TTC549 (cell line): ENCODE measurements at regions not wholly inside any gene's neighbourhood (a gene's known extent, or its start where the extent isn't known, plus 50 kb on each side); places are given as distances from the start of the nearest gene placed in this dataset.
"Not testable (repeated sequence)": the region's sequence is repeated elsewhere in the genome, so short reads cannot be mapped to it uniquely, and the experiment has no call there.

Experiments used
- FAIRE-seq: peaks from 2 replicates; lab custom pipeline; 2012; peaks lifted over from hg19 to GRCh38; lab: Jason Lieb, UNC

GRCh38 chr13:108077284-108077683 is 138.1 kb downstream of the LIG4 start:
- FAIRE-seq: no peak

GRCh38 chr13:108074429-108074828 is 140.9 kb downstream of the LIG4 start:
- not testable (repeated sequence) for FAIRE-seq

- no peak for FAIRE-seq
Measured at GRCh38 chr13:108070925-108071324, 144.4 kb downstream of the LIG4 start.

- no peak for FAIRE-seq
Measured at GRCh38 chr13:108070491-108070890, 144.8 kb downstream of the LIG4 start.

GRCh38 chr13:108069521-108070210 is 145.7 kb downstream of the LIG4 start:
- FAIRE-seq: no peak

GRCh38 chr13:108064372-108064771 is 151.0 kb downstream of the LIG4 start:
- not testable (repeated sequence) for FAIRE-seq

- FAIRE-seq: no peak
Measured at GRCh38 chr13:108060111-108060510, 155.2 kb downstream of the LIG4 start.

GRCh38 chr13:108056278-108056677 is 159.1 kb downstream of the LIG4 start:
- FAIRE-seq: no peak

- no peak for FAIRE-seq
Measured at GRCh38 chr13:108049211-108049610, 166.1 kb downstream of the LIG4 start.

GRCh38 chr13:108044954-108045353 is 170.4 kb downstream of the LIG4 start:
- no peak for FAIRE-seq

- FAIRE-seq: not testable (repeated sequence)
Measured at GRCh38 chr13:108042866-108043265, 172.5 kb downstream of the LIG4 start.

GRCh38 chr13:108037348-108037747 is 178.0 kb downstream of the LIG4 start:
- FAIRE-seq: no peak

- no peak for FAIRE-seq
Measured at GRCh38 chr13:108036411-108036932, 178.9 kb downstream of the LIG4 start.

- no peak for FAIRE-seq
Measured at GRCh38 chr13:108034909-108035410, 180.4 kb downstream of the LIG4 start.

GRCh38 chr13:108033800-108034707 is 181.3 kb downstream of the LIG4 start:
- FAIRE-seq: no peak

- FAIRE-seq: no peak
Measured at GRCh38 chr13:108031865-108032264, 183.5 kb downstream of the LIG4 start.

GRCh38 chr13:108030769-108031168 is 184.6 kb downstream of the LIG4 start:
- no peak for FAIRE-seq

GRCh38 chr13:108026680-108027410 is 188.5 kb downstream of the LIG4 start:
- no peak for FAIRE-seq

GRCh38 chr13:108020027-108020426 is 195.3 kb downstream of the LIG4 start:
- no peak for FAIRE-seq

GRCh38 chr13:108018371-108018870 is 196.9 kb downstream of the LIG4 start:
- no peak for FAIRE-seq

GRCh38 chr13:108006619-108007018 is 208.7 kb downstream of the LIG4 start:
- no peak for FAIRE-seq

- no peak for FAIRE-seq
Measured at GRCh38 chr13:108005231-108005630, 210.1 kb downstream of the LIG4 start.
